Superior temporal gyrus (tissue), 1 donor: ENCODE measurements at regions not wholly inside any gene's neighbourhood (a gene's known extent, or its start where the extent isn't known, plus 50 kb on each side); places are given as distances from the start of the nearest gene placed in this dataset.

ENCODE experiments used
- DNase-seq: peaks from one replicate; pipeline ENCODE4 v3.0.0-alpha.2; 2016; ENCODE audit errors: extremely low spot score

- no peak for DNase-seq
Measured at GRCh38 chr2:129464036-129464435, 515.4 kb upstream of the RAB6C start.

DNA sequence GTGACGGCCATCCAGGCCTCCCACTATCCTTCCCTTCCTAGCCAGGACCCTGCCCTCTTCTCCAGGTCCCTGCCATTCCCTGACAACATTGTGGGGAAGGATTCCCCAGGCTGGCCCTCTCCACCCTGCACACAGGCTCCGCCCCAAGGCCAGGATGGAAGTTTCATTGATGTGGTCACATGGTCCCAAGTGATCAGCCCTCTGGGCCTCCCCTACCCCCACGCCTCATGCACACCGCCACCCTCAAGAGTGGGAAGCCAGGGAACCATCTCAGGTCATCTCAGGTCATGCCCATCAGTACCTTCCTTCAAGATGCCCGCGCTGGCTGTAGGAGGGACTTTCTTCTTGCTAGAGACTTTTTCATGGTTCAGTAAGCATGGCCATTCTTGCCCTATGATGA, 514.8 kb upstream of the RAB6C start:
- no peak for DNase-seq

DNA sequence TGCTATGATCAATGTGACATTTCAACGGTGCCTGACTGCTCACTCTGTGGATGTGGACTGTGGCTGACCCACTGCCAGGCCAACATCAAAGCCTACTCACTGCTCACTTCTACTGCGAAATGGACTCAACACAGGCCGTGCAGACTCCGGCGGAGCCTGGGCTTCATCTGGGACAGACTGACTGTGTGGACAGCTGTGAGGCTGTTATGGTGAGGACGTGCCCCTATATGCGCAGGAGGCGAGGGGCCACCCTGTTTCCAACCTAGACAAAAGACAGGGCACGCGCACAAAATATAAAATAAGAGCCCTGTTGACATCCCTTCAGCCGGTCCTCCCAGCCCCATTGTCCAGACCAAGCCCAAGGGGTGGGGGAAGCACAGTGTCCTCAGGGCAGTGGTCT, 514.4 kb upstream of the RAB6C start:
- no peak for DNase-seq

- no peak for DNase-seq
Measured at GRCh38 chr2:129466389-129466788, 513.1 kb upstream of the RAB6C start.

DNA sequence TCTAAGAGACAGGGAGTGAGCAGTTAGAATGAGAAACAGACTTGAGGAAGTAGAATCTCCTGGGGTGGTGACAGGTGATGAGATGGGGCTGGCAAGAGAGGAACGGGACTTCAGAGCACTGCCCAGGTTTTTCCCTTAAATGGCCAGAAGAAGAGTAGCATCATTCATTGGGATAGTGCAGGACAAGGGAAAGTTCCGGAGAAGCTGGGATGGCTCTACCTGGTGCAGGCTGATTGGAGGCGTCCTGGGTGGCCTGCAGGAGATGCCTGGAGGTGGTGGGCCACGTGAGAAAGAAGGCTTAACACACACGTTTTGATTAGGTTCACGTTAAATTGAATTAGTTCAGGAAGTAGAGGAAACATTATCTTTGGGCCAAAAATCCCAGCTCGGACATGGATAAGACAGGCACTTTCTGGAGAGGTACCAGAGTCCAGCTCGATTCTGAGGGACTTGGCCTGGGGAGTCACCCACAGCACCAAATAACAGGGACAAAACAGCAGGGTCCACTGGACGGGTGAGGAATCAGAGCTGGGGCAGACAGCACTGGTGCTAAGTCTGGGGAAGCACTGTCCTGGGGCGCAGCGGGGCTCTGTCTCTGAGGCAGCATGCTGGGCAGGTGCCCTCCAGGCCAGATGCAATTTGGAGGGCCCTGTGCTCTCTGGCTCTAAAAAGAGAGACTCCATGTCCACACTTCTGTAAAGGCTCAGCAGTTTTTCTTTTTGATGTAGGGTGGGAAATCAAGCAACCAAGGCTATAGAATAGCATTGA, 512.3 kb upstream of the RAB6C start:
- no peak for DNase-seq

DNA sequence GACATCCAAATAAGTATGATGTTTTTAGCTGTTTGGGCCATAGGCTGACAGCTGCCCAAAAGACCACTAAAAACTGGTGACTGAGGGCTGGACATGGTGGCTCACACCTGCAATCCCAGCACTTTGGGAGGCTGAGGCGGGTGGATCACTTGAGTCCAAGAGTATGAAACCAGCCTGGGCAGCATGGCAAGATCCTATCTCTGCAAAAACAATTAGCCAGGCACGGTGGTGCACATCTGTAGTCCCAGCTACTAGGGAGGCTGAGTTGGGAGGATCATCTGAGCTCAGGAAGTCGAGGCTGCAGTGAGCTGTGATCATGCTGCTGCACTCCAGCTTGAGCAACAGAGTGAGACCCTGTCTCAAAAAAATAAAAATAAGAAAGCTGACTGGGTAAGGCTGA, 511.5 kb upstream of the RAB6C start:
- DNase-seq, result no peak

DNA sequence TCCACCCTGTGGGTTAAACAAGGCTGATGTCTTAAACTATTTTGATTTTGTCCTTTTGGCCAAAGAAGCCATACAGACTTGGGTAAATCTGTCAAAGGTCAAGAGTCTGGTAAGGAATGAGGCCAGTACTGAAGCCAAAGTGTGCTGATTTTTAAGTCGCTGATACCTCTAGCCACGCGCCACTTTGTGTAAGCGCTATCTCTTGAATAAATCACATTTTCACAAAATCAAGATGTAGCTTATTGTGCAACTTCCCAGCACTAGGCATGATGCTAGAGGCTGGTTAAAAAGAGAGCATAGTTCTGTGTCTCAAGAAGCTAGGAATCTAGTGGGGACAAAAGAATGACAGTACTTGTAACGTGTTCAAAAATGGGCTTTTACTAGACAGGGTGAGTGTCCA, 510.6 kb upstream of the RAB6C start:
- no peak for DNase-seq

- peak; percentile 29 for DNase-seq
Measured at GRCh38 chr2:129469389-129469788, 510.1 kb upstream of the RAB6C start.

DNA sequence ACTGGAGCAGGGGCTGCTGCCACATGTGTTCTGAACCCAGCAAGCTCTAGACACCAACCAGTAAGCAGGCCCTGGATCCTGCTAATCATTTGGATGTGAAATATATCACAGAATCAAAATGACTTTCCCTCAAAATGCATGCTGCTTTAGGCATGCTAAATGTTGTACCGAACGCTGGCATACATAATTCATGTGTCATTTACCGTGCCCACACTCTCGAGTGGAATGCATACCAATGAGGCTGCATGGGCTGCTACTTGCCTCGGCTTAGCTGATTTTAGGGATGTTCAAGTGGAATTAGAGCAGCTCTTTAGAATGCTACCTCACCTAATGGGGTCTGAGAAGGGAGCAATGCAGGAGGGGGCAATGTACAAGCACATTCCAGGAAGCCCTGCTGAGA, 509.6 kb upstream of the RAB6C start:
- peak; percentile 29 for DNase-seq

DNA sequence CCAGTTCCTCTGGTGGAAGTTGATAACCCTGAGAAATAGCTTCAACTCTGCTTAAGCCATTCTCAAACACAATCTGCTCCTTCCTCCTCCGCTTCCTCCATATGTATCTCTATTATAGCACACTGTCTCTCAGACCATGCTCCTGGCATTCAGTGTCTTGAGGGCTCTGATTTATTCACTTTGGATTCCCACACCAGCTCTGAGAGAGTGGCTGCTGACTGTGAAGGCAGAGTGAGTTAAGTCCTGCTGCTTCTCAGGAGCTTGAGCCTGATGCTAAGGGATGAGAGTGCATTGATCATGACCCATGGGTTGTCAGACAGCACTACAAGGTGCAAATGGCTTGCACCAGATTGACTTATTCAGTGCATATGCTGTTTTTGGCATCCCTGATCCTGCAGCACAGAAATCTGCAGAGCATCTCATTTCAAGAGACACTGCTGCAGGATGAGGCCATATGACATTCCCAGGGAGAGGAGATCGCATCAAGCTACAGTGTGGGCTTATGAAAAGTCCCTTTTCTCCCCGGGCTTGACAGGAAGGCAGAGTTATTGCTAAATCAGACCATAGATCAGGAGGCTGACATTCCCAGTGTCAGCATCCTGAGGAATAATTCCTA, 500.5 kb upstream of the RAB6C start:
- no peak for DNase-seq

- no peak for DNase-seq
Measured at GRCh38 chr2:129479892-129480291, 499.6 kb upstream of the RAB6C start.

GRCh38 chr2:129480790-129481189, 498.7 kb upstream of the RAB6C start:
- no peak for DNase-seq

GRCh38 chr2:129481306-129482219, 497.9 kb upstream of the RAB6C start:
- DNase-seq, result no peak

- no peak for DNase-seq
Measured at GRCh38 chr2:129482626-129483025, 496.8 kb upstream of the RAB6C start.

GRCh38 chr2:129483366-129483765, 496.1 kb upstream of the RAB6C start:
- DNase-seq, result peak; percentile 22

GRCh38 chr2:129484999-129485897, 494.2 kb upstream of the RAB6C start:
- DNase-seq, result no peak

- no peak for DNase-seq
Measured at GRCh38 chr2:129488376-129488775, 491.1 kb upstream of the RAB6C start.

DNA sequence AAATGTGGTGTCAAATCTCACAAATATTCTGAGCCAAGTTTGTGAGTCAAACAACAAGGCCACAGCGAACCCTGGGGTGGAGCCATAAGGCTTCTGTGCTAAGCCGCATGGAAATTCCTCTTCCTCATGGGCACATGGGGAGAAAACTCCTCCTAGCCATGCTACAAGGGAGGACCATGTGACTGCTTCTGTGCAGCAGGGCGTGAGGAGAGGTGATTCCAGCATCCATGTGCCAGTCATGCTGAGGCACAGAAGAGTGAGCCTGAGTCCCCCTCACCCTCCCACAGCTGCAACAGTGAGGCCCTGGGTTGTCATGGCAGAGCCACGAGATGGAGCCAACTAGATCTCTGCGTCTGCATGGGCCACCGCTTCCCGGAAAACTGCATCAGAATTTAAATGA, 488.8 kb upstream of the RAB6C start:
- DNase-seq, result no peak

DNA sequence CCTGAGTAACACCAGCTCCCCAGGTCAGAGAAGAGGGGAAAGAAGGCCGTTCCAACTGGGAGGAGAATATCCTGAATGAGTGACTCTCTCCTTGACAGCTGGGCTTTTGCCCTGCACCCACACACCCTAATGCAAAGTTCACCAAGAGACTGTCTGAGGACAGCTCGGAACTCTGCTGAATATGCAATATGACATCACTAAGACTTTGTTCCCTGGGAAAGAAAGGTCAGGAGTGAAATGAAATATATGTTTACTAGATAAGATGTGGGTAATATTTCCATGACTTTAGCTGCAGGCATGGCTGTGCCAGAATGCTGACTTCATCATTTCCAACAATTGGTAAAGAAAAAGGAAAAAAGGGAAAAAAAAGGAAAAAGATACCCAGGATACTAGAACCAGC, 488.2 kb upstream of the RAB6C start:
- DNase-seq, result no peak

DNA sequence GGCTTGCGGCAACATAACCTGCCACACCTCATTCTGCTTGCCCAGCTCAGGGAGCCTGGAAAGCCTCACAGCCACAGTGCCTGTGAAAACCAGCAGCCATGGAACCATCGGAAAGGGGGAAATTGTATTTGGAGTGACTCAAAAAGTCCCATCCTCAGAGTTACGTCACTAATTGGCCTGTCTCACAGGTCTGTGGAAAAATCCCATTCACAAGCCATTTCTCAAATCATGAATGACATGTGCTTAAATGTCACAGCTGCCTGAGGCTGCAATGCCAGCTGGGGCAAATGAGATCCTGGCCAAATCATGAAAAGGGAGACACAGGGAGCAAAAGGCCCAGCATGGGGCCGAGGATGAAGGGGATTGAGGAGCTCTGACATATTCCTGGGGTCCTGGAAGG, 486.9 kb upstream of the RAB6C start:
- DNase-seq, result no peak

DNA sequence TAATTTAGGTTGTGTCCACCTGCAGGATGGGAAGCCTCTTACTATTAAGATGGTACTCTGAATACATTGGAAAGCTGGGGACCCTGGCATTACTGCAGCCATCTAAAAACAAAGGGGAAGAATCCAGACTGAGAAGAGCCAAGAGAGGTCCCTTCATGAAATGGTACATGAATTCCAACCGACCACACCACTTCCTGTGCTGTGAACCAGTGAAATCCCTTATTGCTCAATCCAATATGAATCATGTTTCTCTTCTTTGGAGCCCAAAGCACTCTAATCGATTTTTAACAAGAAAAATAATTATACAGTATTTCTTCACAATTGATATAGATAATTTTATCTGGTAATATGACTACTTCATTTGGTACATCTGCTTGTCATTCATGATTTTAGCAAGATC, 479.7 kb upstream of the RAB6C start:
- no peak for DNase-seq

GRCh38 chr2:129502781-129503180, 476.7 kb upstream of the RAB6C start:
- no peak for DNase-seq
